ENCODE measurements at regions not wholly inside any gene's neighbourhood (a gene's known extent, or its start where the extent isn't known, plus 50 kb on each side); places are given as distances from the start of the nearest gene placed in this dataset.
"Not testable (repeated sequence)": the region's sequence is repeated elsewhere in the genome, so short reads cannot be mapped to it uniquely, and the experiment has no call there.

DNA sequence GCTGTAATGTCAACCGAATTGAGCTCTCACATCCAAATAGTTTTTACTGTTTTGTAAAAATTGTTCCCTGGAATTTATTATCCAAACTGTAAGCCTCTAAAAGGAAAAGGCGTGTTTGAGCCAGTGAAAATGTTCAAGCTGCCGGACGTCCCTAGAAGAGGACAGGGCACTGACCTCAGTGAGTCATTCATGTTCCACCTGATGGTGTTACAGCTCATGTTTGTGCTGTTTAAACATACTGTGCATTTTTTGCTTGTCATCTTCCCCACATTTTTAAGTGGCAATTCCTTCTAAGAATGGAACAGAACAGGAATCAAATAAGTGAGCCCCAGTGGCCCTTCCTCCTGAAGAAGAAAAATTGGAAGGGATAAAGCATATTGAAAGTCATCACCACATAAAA is 239.6 kb downstream of the ZNF37A start:
- H3K79me1 ChIP-seq (ENCODE audit: low read depth, low read length); H3K27me3 ChIP-seq (replicated peaks in 1 of 4; ENCODE audit: control insufficient read depth in 3 of 4, extremely low read depth in 1 of 4, insufficient read depth in 3 of 4, low read length in 3 of 4); H4K8ac ChIP-seq (ENCODE audit: extremely low read depth, insufficient read depth, low read length); H4K91ac ChIP-seq (replicated peaks; ENCODE audit: insufficient read length, low read length); H2BK120ac ChIP-seq (replicated peaks; ENCODE audit: low read depth, low read length); H2BK15ac ChIP-seq (ENCODE audit: low read length); H4K5ac ChIP-seq (ENCODE audit: insufficient read length, low read depth, low read length); H3K36me3 ChIP-seq (ENCODE audit: control insufficient read depth in 2 of 4, insufficient read depth in 4 of 4, low read length in 3 of 4); H3K27ac ChIP-seq (ENCODE audit: low read depth, low read length); FAIRE-seq; H2BK20ac ChIP-seq (ENCODE audit: low read length); H3K4ac ChIP-seq (replicated peaks; ENCODE audit: insufficient read length, low read depth, low read length); H2AK5ac ChIP-seq (ENCODE audit: low read depth, low read length); H2BK5ac ChIP-seq (ENCODE audit: low read depth, low read length); POLR2A ChIA-PET (ENCODE audit: partially characterized antibody); H3K79me2 ChIP-seq (ENCODE audit: control insufficient read depth in 1 of 2, insufficient read depth in 2 of 2, low read length in 2 of 2); H3K4me1 ChIP-seq (replicated peaks in 1 of 4; ENCODE audit: control insufficient read depth in 3 of 4, insufficient read depth in 4 of 4, low read length in 3 of 4); H2BK12ac ChIP-seq (ENCODE audit: low read depth, low read length); CTCF ChIA-PET (ENCODE audit: partially characterized antibody); H3K9ac ChIP-seq (replicated peaks in 1 of 4; ENCODE audit: extremely low read depth in 1 of 4, low read depth in 3 of 4, low read length in 3 of 4); H3K23ac ChIP-seq (ENCODE audit: insufficient read length); H4K20me1 ChIP-seq (replicated peaks in 1 of 2; ENCODE audit: control insufficient read depth in 1 of 2, insufficient read depth in 2 of 2, low read length in 2 of 2); H3K4me3 ChIP-seq (ENCODE audit: extremely low read depth in 1 of 4, insufficient read depth in 2 of 4, low read depth in 3 of 4, low read length in 4 of 4); H2AFZ ChIP-seq (ENCODE audit: low read length); DNase-seq (ENCODE audit: low read depth in 1 of 2, low spot score in 2 of 2); H3K23me2 ChIP-seq (ENCODE audit: low read depth, low read length); H3K4me2 ChIP-seq (ENCODE audit: insufficient read depth in 1 of 2, low read depth in 2 of 2, low read length in 2 of 2); H3K14ac ChIP-seq (ENCODE audit: insufficient read length); H3K56ac ChIP-seq (replicated peaks; ENCODE audit: insufficient read length, low read depth, low read length); H3K18ac ChIP-seq (ENCODE audit: extremely low read depth, low read length): not testable (repeated sequence)
- WGBS, 2 experiments (ENCODE audit: extremely low coverage in 1 of 2, insufficient coverage in 1 of 2, insufficient read length in 1 of 2, insufficient replicate concordance in 2 of 2, low coverage in 1 of 2, low lambda C conversion rate in 2 of 2, missing lambda C conversion rate in 1 of 2), result 53% methylated on average over 1 of the region's 4 CpGs; no CpG with 5 or more reads in 1 of the 2 experiments
- peaks cover 10 to 21% of the 10 kb centered on the region in 2 experiments; a peak in 3 of 4 replicates for H3K9me3 ChIP-seq (ENCODE audit: insufficient read depth in 2 of 2, low read depth in 1 of 2, low read length in 1 of 2)

DNA sequence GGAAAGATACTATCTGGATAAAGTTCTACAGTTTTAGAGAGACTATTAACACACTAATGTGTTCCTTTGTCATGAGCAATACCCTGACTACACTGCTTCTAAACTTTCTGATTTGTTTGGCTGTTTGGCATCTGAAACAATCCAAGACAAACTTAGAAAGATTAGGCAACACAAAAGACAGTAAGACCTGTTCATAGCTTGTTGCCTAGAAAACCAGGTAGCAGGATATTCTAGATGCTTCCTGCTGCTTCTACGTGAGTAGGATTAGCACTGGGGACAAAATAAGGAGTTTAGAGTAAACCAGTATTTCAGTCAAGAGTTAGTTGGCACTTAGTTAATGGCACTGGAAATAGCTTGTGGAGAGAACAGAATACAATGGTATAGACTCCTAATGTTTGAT is 256.5 kb downstream of the ZNF37A start:
- H3K4me2 ChIP-seq (ENCODE audit: insufficient read depth in 1 of 2, low read depth in 2 of 2, low read length in 2 of 2); H3K36me3 ChIP-seq (ENCODE audit: control insufficient read depth in 2 of 4, insufficient read depth in 4 of 4, low read length in 3 of 4); H2AK5ac ChIP-seq (ENCODE audit: low read depth, low read length); H3K9ac ChIP-seq (replicated peaks in 1 of 4; ENCODE audit: extremely low read depth in 1 of 4, low read depth in 3 of 4, low read length in 3 of 4); H3K4ac ChIP-seq (replicated peaks; ENCODE audit: insufficient read length, low read depth, low read length); H3K18ac ChIP-seq (ENCODE audit: extremely low read depth, low read length); H3K14ac ChIP-seq (ENCODE audit: insufficient read length); POLR2A ChIA-PET (ENCODE audit: partially characterized antibody); H2BK12ac ChIP-seq (ENCODE audit: low read depth, low read length); H4K20me1 ChIP-seq (replicated peaks in 1 of 2; ENCODE audit: control insufficient read depth in 1 of 2, insufficient read depth in 2 of 2, low read length in 2 of 2); H3K79me2 ChIP-seq (ENCODE audit: control insufficient read depth in 1 of 2, insufficient read depth in 2 of 2, low read length in 2 of 2); H3K23ac ChIP-seq (ENCODE audit: insufficient read length); H3K27ac ChIP-seq (ENCODE audit: low read depth, low read length); H3K4me1 ChIP-seq (replicated peaks in 1 of 4; ENCODE audit: control insufficient read depth in 3 of 4, insufficient read depth in 4 of 4, low read length in 3 of 4); H3K56ac ChIP-seq (replicated peaks; ENCODE audit: insufficient read length, low read depth, low read length); FAIRE-seq; H4K91ac ChIP-seq (replicated peaks; ENCODE audit: insufficient read length, low read length); H3K4me3 ChIP-seq (ENCODE audit: extremely low read depth in 1 of 4, insufficient read depth in 2 of 4, low read depth in 3 of 4, low read length in 4 of 4); DNase-seq (ENCODE audit: low read depth in 1 of 2, low spot score in 2 of 2); H3K27me3 ChIP-seq (replicated peaks in 1 of 4; ENCODE audit: control insufficient read depth in 3 of 4, extremely low read depth in 1 of 4, insufficient read depth in 3 of 4, low read length in 3 of 4); CTCF ChIA-PET (ENCODE audit: partially characterized antibody); H3K23me2 ChIP-seq (ENCODE audit: low read depth, low read length); H2BK120ac ChIP-seq (replicated peaks; ENCODE audit: low read depth, low read length); H2AFZ ChIP-seq (ENCODE audit: low read length); H4K8ac ChIP-seq (ENCODE audit: extremely low read depth, insufficient read depth, low read length); H3K79me1 ChIP-seq (ENCODE audit: low read depth, low read length); H2BK5ac ChIP-seq (ENCODE audit: low read depth, low read length); H2BK15ac ChIP-seq (ENCODE audit: low read length); H2BK20ac ChIP-seq (ENCODE audit: low read length); H4K5ac ChIP-seq (ENCODE audit: insufficient read length, low read depth, low read length): not testable (repeated sequence)
- peaks cover 0 to 24% of the 10 kb centered on the region in 2 experiments; a peak in 3 of 4 replicates for H3K9me3 ChIP-seq (ENCODE audit: insufficient read depth in 2 of 2, low read depth in 1 of 2, low read length in 1 of 2)
- WGBS, 2 experiments (ENCODE audit: extremely low coverage in 1 of 2, insufficient coverage in 1 of 2, insufficient read length in 1 of 2, insufficient replicate concordance in 2 of 2, low coverage in 1 of 2, low lambda C conversion rate in 2 of 2, missing lambda C conversion rate in 1 of 2), result 57% methylated on average over 1 of the region's 1 CpG; no CpG with 5 or more reads in 1 of the 2 experiments
